Vagina (tissue), 2 donors: ENCODE measurements at regions not wholly inside any gene's neighbourhood (a gene's known extent, or its start where the extent isn't known, plus 50 kb on each side); places are given as distances from the start of the nearest gene placed in this dataset.

Experiments used
- POLR2A ChIP-seq, 2 donors: fragments of 450-650 bp; IDR thresholded peaks; one replicate each; pipeline ENCODE4 v1.6.1; 2017; ENCODE audit warnings: antibody characterized with exemption in 2 of 2, mild to moderate bottlenecking in 2 of 2, moderate library complexity in 2 of 2
- POLR2AphosphoS5 ChIP-seq, 2 donors: sonication (generic); formaldehyde crosslinking; IDR thresholded peaks; one replicate each; pipeline ENCODE4 v1.9.0; 2017; ENCODE audit warnings: antibody characterized with exemption in 2 of 2, mild to moderate bottlenecking in 2 of 2, low read depth in 1 of 2; ENCODE audit not compliant: insufficient read depth in 1 of 2
- TF ChIP-seq, protein P1 (sequence below), 3 experiments: fragments of 450-650 bp in 2 of 3; fragments of 200-600 bp in 1 of 3; sonication (generic) in 1 of 3; IDR thresholded peaks; one replicate each; pipeline ENCODE4 v1.5.1; 2017 to 2019; ENCODE audit warnings: antibody characterized with exemption in 3 of 3, mild to moderate bottlenecking in 2 of 3, moderate library complexity in 2 of 3

DNA sequence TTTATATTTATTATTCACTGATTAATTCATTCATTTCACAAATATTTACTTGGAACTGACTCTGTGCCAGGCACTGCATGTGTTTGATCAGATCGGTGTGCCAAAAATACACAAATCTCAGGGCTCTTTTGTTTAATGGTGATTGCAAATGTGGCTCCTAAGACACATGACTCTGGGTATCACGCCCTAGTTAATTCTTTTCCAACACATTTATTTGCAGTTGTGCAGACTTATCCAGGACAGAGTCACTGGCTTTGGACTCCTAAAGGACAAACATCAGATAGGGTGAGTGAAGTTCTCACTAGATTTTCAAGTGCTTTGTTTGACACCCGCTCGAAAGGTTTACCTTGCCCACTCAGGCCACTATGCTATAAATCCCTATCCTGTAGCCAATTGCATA, 335.5 kb downstream of the BARHL2 start:
- TF ChIP-seq POLR2A (IDR thresholded peaks at IDR 0.05), result no peak
- TF ChIP-seq, protein P1, sequence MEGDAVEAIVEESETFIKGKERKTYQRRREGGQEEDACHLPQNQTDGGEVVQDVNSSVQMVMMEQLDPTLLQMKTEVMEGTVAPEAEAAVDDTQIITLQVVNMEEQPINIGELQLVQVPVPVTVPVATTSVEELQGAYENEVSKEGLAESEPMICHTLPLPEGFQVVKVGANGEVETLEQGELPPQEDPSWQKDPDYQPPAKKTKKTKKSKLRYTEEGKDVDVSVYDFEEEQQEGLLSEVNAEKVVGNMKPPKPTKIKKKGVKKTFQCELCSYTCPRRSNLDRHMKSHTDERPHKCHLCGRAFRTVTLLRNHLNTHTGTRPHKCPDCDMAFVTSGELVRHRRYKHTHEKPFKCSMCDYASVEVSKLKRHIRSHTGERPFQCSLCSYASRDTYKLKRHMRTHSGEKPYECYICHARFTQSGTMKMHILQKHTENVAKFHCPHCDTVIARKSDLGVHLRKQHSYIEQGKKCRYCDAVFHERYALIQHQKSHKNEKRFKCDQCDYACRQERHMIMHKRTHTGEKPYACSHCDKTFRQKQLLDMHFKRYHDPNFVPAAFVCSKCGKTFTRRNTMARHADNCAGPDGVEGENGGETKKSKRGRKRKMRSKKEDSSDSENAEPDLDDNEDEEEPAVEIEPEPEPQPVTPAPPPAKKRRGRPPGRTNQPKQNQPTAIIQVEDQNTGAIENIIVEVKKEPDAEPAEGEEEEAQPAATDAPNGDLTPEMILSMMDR (IDR thresholded peaks at IDR 0.05), result no peak
- no peak for TF ChIP-seq POLR2AphosphoS5 (IDR thresholded peaks at IDR 0.05; ENCODE audit: insufficient read depth in 1 of 2, low read depth in 1 of 2)
